ENCODE measurements at regions not wholly inside any gene's neighbourhood (a gene's known extent, or its start where the extent isn't known, plus 50 kb on each side); places are given as distances from the start of the nearest gene placed in this dataset.

GRCh38 chr12:97182769-97183168, 275.7 kb downstream of the NEDD1 start:
- no peak for DNase-seq (ENCODE audit: low read depth in 1 of 2, low spot score in 1 of 2)
- H3K27ac ChIP-seq (replicated peaks), result no peak overlapping the region
- H3K4me3 ChIP-seq (replicated peaks; ENCODE audit: insufficient read depth, low read length), result no peak overlapping the region
- no peak for TF ChIP-seq GABPA (IDR thresholded peaks at IDR 0.05; ENCODE audit: low read depth)
- no peak for TF ChIP-seq SPI1 (IDR thresholded peaks at IDR 0.05; ENCODE audit: borderline replicate concordance, low read depth)
- TF ChIP-seq REST (IDR thresholded peaks at IDR 0.05; ENCODE audit: insufficient replicate concordance, low read depth), result no peak
- TF ChIP-seq CTCF (IDR thresholded peaks at IDR 0.05; ENCODE audit: insufficient read depth, low read length), result no peak
- TF ChIP-seq POLR2AphosphoS5 (IDR thresholded peaks at IDR 0.05; ENCODE audit: low read depth), result no peak
- no peaks in the 10 kb centered on the region for H3K27me3 ChIP-seq (ENCODE audit: insufficient read depth, poor library complexity, severe bottlenecking)

GRCh38 chr12:97184127-97184773, 277.2 kb downstream of the NEDD1 start:
- Histone ChIP-seq H3K27me3 (ENCODE audit: insufficient read depth, poor library complexity, severe bottlenecking) (no peaks in the 10 kb centered on the region), H3K4me3 (replicated peaks; ENCODE audit: insufficient read depth, low read length) (no peak overlapping the region), H3K27ac (replicated peaks) (no peak overlapping the region)
- DNase-seq (ENCODE audit: low read depth in 1 of 2, low spot score in 1 of 2), result no peak
- TF ChIP-seq GABPA (IDR thresholded peaks at IDR 0.05; ENCODE audit: low read depth), result no peak
- TF ChIP-seq POLR2AphosphoS5 (IDR thresholded peaks at IDR 0.05; ENCODE audit: low read depth), result no peak
- TF ChIP-seq SPI1 (IDR thresholded peaks at IDR 0.05; ENCODE audit: borderline replicate concordance, low read depth), result no peak
- TF ChIP-seq CTCF (IDR thresholded peaks at IDR 0.05; ENCODE audit: insufficient read depth, low read length), result no peak
- no peak for TF ChIP-seq REST (IDR thresholded peaks at IDR 0.05; ENCODE audit: insufficient replicate concordance, low read depth)

- Histone ChIP-seq H3K27me3 (ENCODE audit: insufficient read depth, poor library complexity, severe bottlenecking) (no peaks in the 10 kb centered on the region), H3K27ac (replicated peaks) (no peak overlapping the region), H3K4me3 (replicated peaks; ENCODE audit: insufficient read depth, low read length) (no peak overlapping the region)
- no peak for TF ChIP-seq REST (IDR thresholded peaks at IDR 0.05; ENCODE audit: insufficient replicate concordance, low read depth)
- TF ChIP-seq SPI1 (IDR thresholded peaks at IDR 0.05; ENCODE audit: borderline replicate concordance, low read depth), result no peak
- no peak for TF ChIP-seq GABPA (IDR thresholded peaks at IDR 0.05; ENCODE audit: low read depth)
- no peak for TF ChIP-seq CTCF (IDR thresholded peaks at IDR 0.05; ENCODE audit: insufficient read depth, low read length)
- no peak for TF ChIP-seq POLR2AphosphoS5 (IDR thresholded peaks at IDR 0.05; ENCODE audit: low read depth)
- DNase-seq (ENCODE audit: low read depth in 1 of 2, low spot score in 1 of 2), result no peak
Observed at GRCh38 chr12:97185567-97185966, 277.0 kb upstream of the RMST start.
